HG03442 (cell line): ENCODE measurements at regions not wholly inside any gene's neighbourhood (a gene's known extent, or its start where the extent isn't known, plus 50 kb on each side); places are given as distances from the start of the nearest gene placed in this dataset.

Experiments used
- ATAC-seq: cut with Tn5 transposase; IDR thresholded peaks from one replicate; pipeline ENCODE4 v1.9.1; 2021; ENCODE audit warnings: mild to moderate bottlenecking, moderate library complexity; ENCODE audit not compliant: unreplicated experiment

GRCh38 chr14:65348137-65348536 lies 64.4 kb upstream of the FUT8 start:
- no peak for ATAC-seq

GRCh38 chr14:65349100-65349499 lies 63.4 kb upstream of the FUT8 start:
- no peak for ATAC-seq

GRCh38 chr14:65351493-65352194 lies 60.9 kb upstream of the FUT8 start:
- ATAC-seq: no peak

GRCh38 chr14:65352964-65353530 lies 59.5 kb upstream of the FUT8 start:
- no peak for ATAC-seq

GRCh38 chr14:65354131-65354530 lies 58.4 kb upstream of the FUT8 start:
- ATAC-seq: no peak

GRCh38 chr14:65354715-65355114 lies 57.8 kb upstream of the FUT8 start:
- no peak for ATAC-seq

- ATAC-seq: no peak
Observed at GRCh38 chr14:65356327-65356836, 56.1 kb upstream of the FUT8 start.

GRCh38 chr14:65357113-65357512 lies 55.4 kb upstream of the FUT8 start:
- ATAC-seq: no peak

GRCh38 chr14:65357689-65358088 lies 54.8 kb upstream of the FUT8 start:
- ATAC-seq: no peak

GRCh38 chr14:65359503-65359902 lies 53.0 kb upstream of the FUT8 start:
- no peak for ATAC-seq

- no peak for ATAC-seq
Observed at GRCh38 chr14:65360144-65360784, 52.3 kb upstream of the FUT8 start.

GRCh38 chr14:65361920-65362319 lies 50.6 kb upstream of the FUT8 start:
- ATAC-seq: no peak
